ENCODE measurements at regions not wholly inside any gene's neighbourhood (a gene's known extent, or its start where the extent isn't known, plus 50 kb on each side); places are given as distances from the start of the nearest gene placed in this dataset.

DNA sequence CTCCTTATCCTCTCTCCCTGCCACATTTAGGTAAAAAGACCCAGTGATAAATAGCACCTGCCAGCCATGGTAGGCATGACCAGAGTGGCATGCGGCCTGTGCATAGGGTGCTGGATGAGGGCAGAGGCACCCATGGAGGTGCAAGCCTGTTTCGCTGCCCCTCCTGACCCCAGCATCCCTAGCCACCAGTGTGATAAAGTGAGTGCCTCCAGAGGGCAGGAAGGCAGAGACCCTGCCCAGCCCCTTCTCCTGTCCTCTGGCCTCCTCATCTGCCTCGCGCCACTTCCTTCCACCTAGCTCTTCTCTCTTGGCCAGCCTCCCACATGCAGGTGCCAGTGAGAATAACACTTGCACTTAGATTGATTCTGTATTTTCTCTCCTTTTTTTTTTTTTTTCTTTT, 108.3 kb upstream of the FUT8 start:
- TF ChIP-seq EZH2 (IDR thresholded peaks at IDR 0.05; ENCODE audit: insufficient read depth, poor library complexity, severe bottlenecking) (no peak), EZH2phosphoT487 (IDR thresholded peaks at IDR 0.05; ENCODE audit: insufficient read depth, low read depth) (no peak)
